HG03460 (cell line): ENCODE measurements at regions not wholly inside any gene's neighbourhood (a gene's known extent, or its start where the extent isn't known, plus 50 kb on each side); places are given as distances from the start of the nearest gene placed in this dataset.

Source experiments
- ATAC-seq: cut with Tn5 transposase; IDR thresholded peaks from one replicate; pipeline ENCODE4 v1.9.1; 2021; ENCODE audit not compliant: unreplicated experiment

DNA sequence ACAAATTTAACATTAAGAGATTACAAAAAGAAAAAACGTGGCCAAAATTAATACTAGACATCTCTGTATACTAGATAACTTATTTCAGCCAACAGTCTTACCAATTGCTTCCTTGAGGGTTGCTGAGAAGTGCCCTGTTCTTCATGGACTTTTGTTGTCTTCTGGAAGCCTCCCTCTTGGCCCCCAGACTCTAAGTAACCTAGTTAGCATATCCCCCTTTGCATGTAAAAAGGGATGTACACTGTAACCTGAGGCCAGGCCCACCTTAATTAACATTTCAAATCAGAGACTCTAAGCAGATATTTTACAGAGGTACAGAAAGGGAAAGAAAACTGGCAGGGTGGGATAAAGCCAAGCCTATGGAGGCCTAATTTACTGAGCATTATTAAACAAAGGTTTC lies 1047.3 kb downstream of the ADGRL2 start:
- ATAC-seq, result no peak

GRCh38 chr1:82845866-82846265 lies 1045.1 kb downstream of the ADGRL2 start:
- no peak for ATAC-seq

GRCh38 chr1:82844911-82845827 lies 1044.4 kb downstream of the ADGRL2 start:
- no peak for ATAC-seq

DNA sequence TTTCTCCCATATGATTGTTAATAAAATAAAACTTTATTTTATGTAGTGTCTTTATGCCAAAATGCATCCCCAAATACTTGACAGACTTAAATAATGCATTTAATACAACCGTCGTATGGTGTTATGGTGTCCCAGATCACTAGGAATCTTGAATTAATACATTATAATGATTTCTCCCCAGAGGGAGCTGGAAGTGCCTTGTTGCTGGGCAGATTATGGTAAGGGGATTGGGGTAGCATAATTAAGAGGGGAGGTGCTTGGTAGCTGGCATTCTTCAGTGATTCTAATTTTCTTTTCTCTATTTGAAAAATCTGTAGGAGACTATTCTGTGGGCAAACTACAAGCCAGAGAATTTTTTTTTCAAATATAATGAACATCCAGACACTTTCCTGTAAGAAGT lies 1043.7 kb downstream of the ADGRL2 start:
- ATAC-seq, result no peak

- no peak for ATAC-seq
Measured at GRCh38 chr1:82843876-82844275, 1043.1 kb downstream of the ADGRL2 start.

DNA sequence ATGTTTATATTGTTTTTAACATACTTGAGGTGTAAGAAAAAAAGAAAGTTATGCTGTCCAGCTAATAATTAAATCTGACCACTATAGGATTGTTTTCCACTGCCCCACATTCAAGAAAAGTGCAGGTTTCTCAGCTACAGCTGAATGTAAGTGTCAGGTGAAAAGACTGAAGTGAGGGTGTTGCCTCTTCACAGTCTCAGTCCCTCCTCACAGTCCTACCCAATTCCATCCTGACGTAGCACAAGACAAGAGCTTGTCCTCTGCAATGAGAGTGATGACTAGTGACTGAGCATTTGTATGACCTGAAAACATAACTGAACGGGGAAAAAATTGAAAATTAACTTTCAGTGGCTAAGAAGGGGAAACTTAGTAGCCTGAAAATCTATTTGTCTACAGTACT lies 1039.5 kb downstream of the ADGRL2 start:
- no peak for ATAC-seq

DNA sequence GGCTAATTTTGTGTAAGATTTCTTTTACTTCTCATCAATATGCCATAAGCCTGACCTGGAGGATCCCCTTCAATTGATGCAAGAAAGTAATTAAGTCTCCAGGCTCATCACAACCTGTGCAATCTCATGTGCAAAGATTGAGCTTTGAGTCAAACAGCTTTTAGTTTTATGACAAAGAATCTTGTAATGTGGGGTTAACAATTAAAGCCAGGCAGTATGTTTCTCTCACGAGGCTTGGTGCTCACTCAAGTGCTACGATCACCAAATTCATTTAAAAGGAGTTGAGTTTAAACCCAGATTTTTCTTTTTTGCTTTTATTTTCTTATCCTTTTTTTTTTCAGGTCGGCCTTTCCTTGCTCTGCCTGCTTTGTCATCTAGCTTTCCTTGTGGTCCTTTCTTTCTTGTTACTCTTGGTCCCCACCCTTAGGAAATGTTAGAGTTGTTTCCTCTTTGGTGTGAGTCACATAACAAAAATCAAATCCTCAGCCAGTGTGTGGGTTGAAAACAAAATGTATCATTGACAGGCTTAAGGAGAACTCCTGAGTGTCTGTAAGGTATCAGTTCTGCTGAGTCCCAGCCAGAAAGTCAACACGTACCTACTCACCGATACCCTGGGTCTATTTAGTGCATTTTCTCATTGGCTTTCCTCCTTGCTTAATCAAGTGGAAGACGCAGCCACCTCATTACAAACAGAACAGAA lies 1037.2 kb downstream of the ADGRL2 start:
- no peak for ATAC-seq

GRCh38 chr1:82836973-82837680 lies 1036.4 kb downstream of the ADGRL2 start:
- ATAC-seq, result no peak

- no peak for ATAC-seq
Measured at GRCh38 chr1:82836213-82836972, 1035.7 kb downstream of the ADGRL2 start.

- no peak for ATAC-seq
Measured at GRCh38 chr1:82830690-82831380, 1030.1 kb downstream of the ADGRL2 start.

DNA sequence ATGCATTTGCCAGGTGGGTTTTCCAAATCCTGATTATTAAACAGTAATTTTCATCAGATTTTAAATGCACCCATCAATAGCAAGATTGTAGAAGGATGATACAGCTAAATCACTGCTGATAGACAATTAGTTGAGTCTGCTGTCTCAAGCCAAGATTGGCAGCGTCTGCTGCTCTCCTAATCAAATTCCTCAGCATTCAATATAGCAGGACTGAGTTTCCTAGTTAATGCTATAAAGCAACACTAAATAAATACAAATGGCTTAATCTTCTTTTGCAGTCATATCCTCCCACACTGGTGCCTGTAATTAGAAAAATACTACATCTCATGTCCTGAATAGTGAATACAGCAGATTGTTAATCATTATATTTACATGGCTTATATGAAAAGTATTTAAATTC lies 1028.8 kb downstream of the ADGRL2 start:
- no peak for ATAC-seq

GRCh38 chr1:82823876-82824275 lies 1023.1 kb downstream of the ADGRL2 start:
- ATAC-seq, result no peak

DNA sequence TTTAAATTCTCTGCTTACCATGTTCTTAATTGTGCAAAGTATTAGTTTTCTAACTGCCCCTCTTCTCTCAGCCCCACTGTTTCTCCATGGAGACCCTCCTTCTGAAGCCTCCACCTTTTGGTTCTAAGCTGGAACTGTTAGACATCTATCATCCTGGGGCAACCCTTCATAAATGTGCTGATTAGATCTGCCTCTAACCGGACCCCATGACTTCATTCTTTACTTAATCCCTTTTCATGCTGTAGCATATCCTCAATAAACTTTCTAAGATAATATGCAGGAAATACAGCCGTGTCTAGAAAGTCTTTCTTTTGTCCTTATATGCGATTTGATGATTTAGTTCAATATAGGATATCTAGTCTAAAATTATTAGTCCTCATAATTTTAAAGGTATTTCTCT lies 1020.1 kb downstream of the ADGRL2 start:
- no peak for ATAC-seq

DNA sequence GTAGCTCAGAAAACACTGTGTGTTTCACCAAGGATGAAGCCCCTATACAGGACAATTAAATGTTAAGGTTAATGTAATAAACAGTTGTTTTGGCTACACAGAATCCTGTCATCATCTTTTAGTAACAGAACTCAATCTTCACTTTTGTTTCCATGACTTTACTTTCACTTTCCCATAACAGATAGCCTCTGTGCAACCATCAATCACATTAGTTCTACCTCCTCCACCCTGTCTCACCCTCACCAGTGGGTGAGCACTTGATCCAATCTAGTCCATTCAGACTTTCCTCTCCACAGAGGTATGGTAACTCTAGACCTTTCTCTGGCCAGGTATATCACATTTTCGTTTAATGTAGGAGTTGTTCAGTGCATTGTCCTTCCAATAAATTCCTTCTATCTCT lies 1018.5 kb downstream of the ADGRL2 start:
- no peak for ATAC-seq

GRCh38 chr1:82818586-82818985 lies 1017.9 kb downstream of the ADGRL2 start:
- no peak for ATAC-seq

- ATAC-seq, result no peak
Measured at GRCh38 chr1:82813386-82813785, 1012.7 kb downstream of the ADGRL2 start.

DNA sequence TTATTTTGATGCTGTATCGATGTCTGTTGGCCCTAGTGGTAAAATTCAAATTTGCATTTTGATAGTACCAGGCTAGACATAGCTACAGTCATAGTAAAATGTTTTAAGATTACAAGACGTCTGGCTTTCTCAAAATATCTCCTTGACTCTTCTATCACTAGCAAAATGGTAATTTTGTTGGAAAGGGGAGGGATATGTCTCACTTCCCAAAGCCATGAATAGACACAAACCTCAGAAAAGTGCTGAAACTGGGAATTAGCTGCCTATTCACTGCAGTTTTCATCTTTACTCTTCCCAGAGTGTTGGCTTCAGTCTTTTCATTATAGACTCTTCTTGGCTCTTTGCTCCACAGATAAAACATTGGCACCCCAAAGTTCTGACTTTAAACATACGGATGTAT lies 1009.9 kb downstream of the ADGRL2 start:
- no peak for ATAC-seq

DNA sequence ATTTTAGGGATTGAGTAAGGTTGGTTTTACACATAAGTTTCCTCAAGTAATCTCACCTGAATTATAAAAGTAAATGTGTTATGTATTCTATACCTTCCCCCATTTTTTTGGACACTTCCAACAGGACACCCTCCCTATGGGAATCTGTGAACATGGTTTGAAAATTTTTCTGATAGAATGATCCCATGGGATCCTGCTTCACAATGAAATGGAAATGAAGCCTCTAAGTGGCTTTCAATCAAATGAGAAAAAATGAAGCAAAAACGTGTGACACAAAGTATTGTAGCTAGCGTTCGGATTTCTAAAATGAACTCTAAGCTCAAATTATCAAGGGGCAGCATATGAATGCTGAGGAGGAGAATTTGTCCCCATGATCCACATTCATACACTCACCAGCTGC lies 1006.8 kb downstream of the ADGRL2 start:
- ATAC-seq, result no peak

- ATAC-seq, result no peak
Measured at GRCh38 chr1:82806133-82806532, 1005.4 kb downstream of the ADGRL2 start.

GRCh38 chr1:82801176-82801575 lies 1000.4 kb downstream of the ADGRL2 start:
- ATAC-seq, result no peak
